AG10803 (cell line): ENCODE measurements at regions not wholly inside any gene's neighbourhood (a gene's known extent, or its start where the extent isn't known, plus 50 kb on each side); places are given as distances from the start of the nearest gene placed in this dataset.

Source experiments
- DNase-seq: peaks from one replicate; pipeline ENCODE4 v3.0.0; 2010; ENCODE audit warnings: low read depth
- H3K4me3 ChIP-seq: 2 replicates; pipeline ENCODE4 v1.5.1; 2011; ENCODE audit warnings: mild to moderate bottlenecking, low read length, control low read depth
- TF ChIP-seq, protein P1 (sequence below): conservative IDR thresholded peaks from 2 replicates; pipeline ENCODE4 v1.5.1; 2011; ENCODE audit warnings: mild to moderate bottlenecking, low read length, control low read depth, inconsistent platforms

DNA sequence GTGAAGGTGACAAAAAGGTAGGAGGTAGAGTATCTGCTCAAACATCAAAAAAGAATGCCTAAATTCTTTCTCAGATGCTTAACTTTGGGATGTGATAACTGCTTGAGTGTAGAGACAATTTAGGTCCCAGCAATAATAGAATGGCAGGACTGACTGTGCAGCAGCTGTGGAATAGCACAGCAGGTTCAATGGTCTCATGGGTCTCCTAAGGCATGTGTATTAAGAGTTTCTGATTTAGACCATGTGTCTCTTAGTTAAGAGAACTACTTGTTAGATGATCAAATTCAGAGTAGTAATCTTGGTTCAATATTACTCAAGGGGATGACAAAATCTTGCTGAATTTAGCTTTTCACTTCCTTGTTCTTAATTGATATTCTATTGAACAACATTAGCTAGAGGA lies 72.0 kb downstream of the ALX1 start:
- no peak overlapping the region for H3K4me3 ChIP-seq
- TF ChIP-seq, protein P1, sequence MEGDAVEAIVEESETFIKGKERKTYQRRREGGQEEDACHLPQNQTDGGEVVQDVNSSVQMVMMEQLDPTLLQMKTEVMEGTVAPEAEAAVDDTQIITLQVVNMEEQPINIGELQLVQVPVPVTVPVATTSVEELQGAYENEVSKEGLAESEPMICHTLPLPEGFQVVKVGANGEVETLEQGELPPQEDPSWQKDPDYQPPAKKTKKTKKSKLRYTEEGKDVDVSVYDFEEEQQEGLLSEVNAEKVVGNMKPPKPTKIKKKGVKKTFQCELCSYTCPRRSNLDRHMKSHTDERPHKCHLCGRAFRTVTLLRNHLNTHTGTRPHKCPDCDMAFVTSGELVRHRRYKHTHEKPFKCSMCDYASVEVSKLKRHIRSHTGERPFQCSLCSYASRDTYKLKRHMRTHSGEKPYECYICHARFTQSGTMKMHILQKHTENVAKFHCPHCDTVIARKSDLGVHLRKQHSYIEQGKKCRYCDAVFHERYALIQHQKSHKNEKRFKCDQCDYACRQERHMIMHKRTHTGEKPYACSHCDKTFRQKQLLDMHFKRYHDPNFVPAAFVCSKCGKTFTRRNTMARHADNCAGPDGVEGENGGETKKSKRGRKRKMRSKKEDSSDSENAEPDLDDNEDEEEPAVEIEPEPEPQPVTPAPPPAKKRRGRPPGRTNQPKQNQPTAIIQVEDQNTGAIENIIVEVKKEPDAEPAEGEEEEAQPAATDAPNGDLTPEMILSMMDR, result no peak
- no peak for DNase-seq

DNA sequence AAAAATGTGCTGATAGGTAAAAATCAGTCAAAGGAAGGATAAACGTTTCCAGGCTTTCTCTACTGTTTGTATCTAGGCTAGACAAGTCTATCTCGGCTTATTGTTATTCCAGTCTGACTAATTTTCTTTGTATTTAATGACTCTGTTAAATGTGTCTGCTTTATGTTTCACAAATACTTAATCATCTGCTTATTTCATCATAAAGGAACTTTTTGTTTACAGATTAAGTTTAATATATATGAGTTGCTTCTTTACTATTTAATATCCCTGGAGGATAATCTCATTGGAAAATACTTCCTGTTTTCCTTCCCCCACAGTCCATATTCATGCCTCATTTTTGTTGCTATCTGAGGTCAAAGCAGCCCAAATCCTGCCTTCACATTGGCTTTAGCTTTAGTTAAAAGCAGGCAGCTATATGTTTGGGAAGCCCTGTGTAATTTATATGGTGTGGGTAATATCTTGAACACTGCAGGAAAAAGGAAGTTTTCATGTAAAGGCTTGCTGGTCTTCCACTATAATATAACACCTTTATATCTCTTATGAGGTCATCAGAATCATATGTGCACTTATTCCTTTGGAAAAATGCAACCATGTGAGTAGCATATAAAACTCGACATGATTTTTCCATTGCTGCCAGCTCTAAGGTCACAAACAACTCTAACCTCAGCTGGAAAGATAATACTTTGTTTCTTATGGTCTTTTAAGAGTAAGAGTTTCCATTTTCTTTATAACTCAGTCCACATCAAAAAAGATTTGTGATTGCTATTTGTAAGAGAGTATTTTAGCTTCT lies 76.8 kb downstream of the ALX1 start:
- TF ChIP-seq, protein P1, result no peak
- H3K4me3 ChIP-seq, result no peak overlapping the region
- no peak for DNase-seq

DNA sequence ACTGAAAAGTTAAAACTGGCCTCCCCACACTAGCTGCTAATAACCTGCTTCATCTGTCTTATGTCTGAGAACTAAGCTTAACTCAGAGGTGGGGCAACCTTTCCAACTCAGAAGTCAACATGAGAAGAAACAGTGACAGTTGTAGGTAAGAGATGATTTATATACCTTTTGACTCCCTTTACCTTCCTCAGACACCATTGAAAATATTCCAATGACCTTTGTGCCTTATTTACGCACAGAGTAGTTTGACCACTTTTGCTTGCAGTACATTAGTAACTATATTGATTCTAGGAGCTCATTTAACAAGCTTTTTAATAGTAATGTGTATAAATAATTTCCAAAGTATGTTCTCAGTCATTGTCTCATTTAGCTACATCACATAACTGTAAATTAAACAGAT lies 77.6 kb downstream of the ALX1 start:
- TF ChIP-seq, protein P1, result no peak
- DNase-seq, result no peak
- H3K4me3 ChIP-seq, result no peak overlapping the region

DNA sequence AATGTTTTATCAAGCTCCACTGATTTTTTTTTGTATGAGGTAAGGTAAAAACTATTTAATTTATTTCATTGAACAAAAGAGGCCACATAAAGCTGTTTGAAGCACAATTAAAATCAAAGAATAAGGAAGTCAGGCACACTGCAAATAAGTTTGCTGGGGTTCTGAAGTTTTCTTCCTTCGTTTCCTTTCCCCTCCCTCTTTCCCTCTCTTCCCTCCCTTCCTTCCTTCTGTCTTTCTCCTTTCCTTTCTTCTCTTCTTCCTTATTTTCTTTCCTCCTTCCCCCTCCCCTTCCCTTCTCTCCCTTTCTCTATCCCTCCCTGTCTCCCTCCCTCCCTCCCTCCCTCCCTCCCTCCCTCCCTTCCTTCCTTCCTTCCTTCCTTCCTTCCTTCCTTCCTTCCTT lies 78.7 kb downstream of the ALX1 start:
- no peak for DNase-seq
- TF ChIP-seq, protein P1, result no peak
- H3K4me3 ChIP-seq, result no peak overlapping the region

DNA sequence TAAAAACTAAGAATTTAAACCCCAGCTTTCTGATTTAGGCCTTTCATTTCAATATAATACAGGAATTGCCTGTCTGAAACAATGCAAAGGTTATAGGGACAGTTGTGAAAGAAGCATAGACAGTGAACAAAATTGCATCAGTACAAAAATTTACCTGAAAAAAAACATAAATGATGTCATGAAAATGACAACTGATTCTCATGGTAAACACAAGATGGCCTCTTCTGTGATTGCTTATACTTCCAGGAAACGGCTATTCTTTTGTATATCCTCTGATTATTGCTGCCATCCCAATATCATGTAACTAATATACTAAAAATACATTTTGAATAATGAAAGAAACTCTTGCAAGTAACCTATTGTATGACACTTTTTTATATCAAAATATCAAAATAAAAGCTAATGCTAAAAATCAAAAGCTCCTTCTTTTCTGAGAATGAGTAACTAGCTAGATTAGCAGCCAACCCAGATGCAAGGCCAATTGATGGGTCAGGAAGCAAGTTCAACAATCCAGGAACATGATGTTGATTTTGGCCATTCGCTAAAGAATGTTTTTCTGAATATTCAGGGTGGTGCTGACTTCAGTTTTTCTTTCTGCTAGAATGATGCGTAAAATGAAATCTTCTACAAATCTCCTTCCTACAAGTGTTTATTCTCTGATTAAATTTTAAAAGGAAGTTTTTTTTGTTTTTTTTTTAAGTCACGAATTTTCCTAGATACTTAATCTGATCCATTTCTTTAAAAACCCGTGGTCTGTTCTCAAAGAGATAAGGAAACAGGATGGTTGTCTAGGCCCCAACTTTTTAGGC lies 83.6 kb downstream of the ALX1 start:
- TF ChIP-seq, protein P1, result no peak
- H3K4me3 ChIP-seq, result no peak overlapping the region
- DNase-seq, result no peak

DNA sequence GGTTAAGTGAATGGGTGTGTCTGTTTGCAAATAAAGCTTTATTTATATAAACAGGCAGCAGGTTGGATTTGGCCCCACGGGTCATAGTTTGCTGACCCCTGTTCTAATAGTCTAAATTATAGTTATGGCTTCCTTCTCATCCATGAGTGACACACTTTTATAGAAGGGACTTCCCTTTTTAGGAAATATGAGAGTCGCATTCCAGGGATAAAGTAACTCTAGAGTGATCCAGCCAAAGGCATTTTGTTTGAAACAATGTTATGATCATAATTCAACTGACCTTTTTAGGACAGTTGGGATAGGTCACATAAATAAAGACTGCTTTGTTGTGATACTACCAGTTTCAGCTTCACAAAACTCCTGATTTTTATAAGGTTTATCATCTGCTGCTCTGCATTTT lies 87.9 kb downstream of the ALX1 start:
- DNase-seq, result no peak
- TF ChIP-seq, protein P1, result no peak
- no peak overlapping the region for H3K4me3 ChIP-seq
